B cell (primary cell): ENCODE measurements at regions not wholly inside any gene's neighbourhood (a gene's known extent, or its start where the extent isn't known, plus 50 kb on each side); places are given as distances from the start of the nearest gene placed in this dataset.

Experiments
- CTCF ChIP-seq: fragments of 200-600 bp; IDR thresholded peaks from one replicate; pipeline ENCODE4 v1.8.0; 2022; ENCODE audit warnings: antibody characterized with exemption, mild to moderate bottlenecking
- EZH2 ChIP-seq: IDR thresholded peaks from 2 replicates; pipeline ENCODE4 v1.6.1; 2012; ENCODE audit warnings: borderline replicate concordance, low read depth, mild to moderate bottlenecking, moderate library complexity, low read length; ENCODE audit not compliant: insufficient read depth, poor library complexity, severe bottlenecking

- no peak for TF ChIP-seq CTCF
- no peak for TF ChIP-seq EZH2
These were observed 109.4 kb upstream of the PACRGL start for GRCh38 chr4:20590849-20591248.
